MV-4-11 (cell line): ENCODE measurements at regions not wholly inside any gene's neighbourhood (a gene's known extent, or its start where the extent isn't known, plus 50 kb on each side); places are given as distances from the start of the nearest gene placed in this dataset.
A peak's percentile ranks its signal among the peaks of the same experiment; 100 is the strongest.

Experiments used
- DNase-seq: peaks from one replicate; lab custom pipeline; 2025; lab: John Stamatoyannopoulos, UW

- DNase-seq, result peak; percentile 26
Observed at GRCh38 chr3:72341920-72342319, 506.3 kb downstream of the SHQ1 start.

GRCh38 chr3:72341380-72341770 is 506.9 kb downstream of the SHQ1 start:
- DNase-seq, result no peak

GRCh38 chr3:72340476-72341379 is 507.5 kb downstream of the SHQ1 start:
- DNase-seq, result no peak

DNA sequence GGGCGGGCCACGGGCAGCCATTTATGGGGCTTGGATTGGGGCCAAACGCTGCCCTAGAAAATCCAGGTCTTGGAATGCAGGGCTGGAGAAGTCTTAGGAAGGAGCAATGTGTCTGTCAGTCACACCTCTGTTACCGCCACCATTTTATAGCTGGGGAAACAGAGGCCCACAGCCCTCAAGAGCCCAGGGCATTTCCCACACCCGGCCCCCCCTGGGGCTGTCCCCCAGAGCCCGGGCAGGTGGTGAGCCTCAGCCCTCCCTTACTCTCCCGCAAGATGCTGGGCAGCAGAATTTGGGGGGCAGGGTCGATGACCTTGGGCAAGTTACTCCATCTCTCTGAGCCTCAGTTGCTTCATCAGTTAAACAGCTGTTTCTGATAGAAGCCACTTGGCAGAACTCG is 508.2 kb downstream of the SHQ1 start:
- no peak for DNase-seq

- no peak for DNase-seq
Observed at GRCh38 chr3:72339670-72340030, 508.6 kb downstream of the SHQ1 start.

GRCh38 chr3:72338942-72339669 is 509.1 kb downstream of the SHQ1 start:
- peak; percentile 80 for DNase-seq

DNA sequence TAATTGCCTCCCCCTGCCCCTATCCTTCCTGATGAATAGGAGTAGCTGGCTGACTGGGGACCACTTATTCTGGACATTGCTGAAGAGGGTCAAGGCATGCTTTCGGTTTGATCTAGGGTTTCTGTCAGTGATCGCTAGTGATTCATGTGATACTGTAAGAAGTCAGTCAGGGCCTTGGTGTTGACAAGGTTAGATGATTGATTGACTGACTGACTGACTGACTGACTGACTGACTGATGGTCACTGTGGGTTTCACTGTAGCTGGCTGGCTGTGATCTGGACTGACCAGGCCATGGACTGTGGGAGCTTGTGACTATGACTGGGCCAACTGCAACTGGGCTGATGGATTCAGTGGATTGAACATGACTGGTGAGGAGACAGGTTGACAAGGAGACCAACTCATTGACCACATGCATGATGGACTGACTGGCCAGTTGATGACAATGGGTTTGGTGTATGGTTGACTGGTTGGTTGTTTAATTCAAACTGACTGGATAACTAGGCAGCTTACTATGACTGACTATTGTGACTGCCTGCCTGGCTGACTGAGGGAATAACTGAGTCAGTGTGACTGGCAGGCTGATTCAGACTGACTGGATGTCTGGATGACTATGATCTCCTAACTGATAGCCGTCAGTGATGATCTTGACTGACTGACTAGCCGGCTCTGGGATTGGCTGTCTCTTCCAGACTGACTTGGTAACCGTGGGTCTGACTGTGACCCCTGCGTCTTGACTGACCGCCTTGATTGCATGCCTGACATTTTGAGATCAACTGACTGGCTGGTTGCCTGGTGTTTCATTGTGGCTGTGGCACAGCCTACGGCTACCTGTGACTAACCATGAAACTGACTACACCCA is 509.9 kb downstream of the SHQ1 start:
- DNase-seq, result no peak

DNA sequence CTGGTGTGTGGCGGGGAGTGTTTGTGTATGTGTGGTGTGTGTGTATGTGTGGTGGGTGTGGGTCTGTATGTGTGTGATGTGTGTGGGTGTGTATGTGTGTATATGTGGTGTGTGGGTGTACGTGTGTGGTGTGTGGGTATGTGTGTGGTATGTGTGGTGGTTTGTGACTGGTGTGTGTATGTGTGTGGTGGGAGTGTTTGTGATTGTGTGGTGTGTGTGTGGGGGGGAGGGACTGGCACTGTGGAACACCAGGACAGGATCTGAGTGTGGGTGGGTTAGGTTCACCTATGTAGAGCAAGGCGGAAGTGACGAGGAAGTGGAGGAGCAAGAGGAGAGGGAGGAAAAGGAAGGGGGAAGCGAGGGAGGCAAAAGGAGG is 510.8 kb downstream of the SHQ1 start:
- DNase-seq, result no peak

GRCh38 chr3:72336821-72337479 is 511.3 kb downstream of the SHQ1 start:
- no peak for DNase-seq

GRCh38 chr3:72336114-72336651 is 512.1 kb downstream of the SHQ1 start:
- DNase-seq, result no peak

GRCh38 chr3:72335458-72336095 is 512.7 kb downstream of the SHQ1 start:
- DNase-seq, result no peak

DNA sequence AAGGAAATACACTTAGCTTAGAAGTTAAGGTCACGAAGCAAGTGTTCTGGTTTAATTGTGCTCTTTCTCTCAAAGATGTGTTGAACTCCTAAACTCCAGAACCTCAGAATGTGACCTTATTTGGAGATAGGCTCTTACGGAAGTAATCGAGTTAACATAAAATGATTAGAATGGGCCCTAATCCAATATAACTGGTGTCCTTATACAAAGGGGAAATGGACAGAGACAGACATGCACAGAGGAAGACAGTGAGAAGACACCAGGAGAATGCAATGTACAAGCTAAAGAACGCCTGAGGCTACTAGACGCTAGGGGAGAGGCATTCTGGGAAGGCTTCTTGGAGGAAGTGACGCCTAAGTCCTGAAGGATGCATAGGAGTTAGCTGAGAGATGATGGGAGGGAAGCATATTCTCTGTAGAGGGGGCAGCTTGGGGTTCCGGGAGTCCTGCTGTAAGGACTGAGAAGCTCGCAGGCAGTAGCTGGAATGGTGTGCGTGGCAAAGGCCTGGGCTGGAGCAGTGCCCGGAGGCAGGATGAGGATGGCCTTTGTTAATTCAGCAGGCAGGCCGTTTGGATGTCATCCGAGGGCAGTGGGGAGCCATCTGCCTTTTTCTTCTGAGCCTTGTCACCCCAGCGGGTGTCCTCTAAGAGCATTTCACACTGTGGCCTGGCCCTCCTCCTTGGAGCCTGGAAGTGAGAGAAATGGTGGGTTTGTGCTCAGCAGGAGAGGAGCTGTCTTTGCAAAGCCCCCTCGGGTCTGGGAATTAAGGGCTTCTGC is 513.4 kb downstream of the SHQ1 start:
- no peak for DNase-seq

GRCh38 chr3:72332689-72333088 is 515.6 kb downstream of the SHQ1 start:
- DNase-seq, result peak; percentile 68

DNA sequence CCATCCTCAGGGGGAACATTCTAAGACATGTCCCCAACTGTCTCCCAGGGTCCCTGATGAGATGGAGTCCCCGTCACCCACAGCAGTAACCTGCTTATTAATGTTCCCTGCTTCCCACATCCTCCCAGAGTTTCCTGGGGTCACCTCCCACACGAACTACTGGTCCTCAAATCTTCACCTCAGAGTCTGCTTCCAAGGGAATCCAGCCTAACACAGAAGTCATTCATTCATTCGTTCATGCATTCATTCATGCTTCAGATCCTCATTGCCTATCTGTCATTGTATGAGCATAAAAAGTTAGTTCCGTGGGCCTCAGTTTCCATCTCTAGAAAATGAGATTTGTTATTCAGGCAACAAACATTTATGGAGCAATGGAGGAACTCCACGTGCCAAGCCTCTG is 516.2 kb downstream of the SHQ1 start:
- DNase-seq, result no peak

- no peak for DNase-seq
Observed at GRCh38 chr3:72331076-72331475, 517.2 kb downstream of the SHQ1 start.

- no peak for DNase-seq
Observed at GRCh38 chr3:72329354-72329753, 518.9 kb downstream of the SHQ1 start.

- DNase-seq, result no peak
Observed at GRCh38 chr3:72328755-72329277, 519.4 kb downstream of the SHQ1 start.

DNA sequence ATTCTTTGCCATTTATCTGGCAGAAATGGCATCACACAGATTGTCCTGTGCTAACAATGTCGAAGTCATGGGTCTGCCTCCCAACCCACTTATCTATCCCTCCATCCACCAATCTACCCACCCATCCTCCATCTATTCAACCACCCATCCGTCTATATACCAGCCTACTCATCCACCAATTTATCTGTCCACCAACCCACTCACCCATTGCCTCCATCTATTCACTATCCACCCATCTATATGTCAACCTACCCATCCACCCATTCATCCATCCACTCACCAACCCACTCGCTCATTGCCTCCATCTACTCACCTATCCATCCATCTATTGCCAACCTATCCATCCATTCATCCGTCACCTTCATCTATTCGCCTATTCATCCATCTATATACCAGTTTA is 521.2 kb downstream of the SHQ1 start:
- DNase-seq, result no peak

- DNase-seq, result no peak
Observed at GRCh38 chr3:72324253-72324811, 523.9 kb downstream of the SHQ1 start.

DNA sequence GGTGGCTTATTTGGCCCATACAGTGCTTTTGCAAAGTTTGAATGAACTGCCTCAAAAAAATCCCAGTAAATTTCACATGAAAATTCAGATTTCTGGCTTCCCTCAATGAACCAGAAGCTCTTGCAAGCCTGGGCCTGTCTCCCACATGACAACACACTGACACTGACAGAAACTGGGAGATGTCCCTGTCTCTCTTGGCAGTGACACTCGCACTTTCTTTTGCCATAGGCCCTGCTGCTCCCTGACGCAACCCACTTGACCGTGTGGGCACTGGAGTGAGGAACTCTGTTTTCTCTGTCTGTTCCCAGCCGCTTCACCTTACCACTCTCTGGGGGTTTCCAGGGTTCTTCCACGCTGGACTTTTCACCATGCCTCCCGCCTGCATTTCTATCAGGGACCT is 524.5 kb downstream of the SHQ1 start:
- DNase-seq, result no peak
